GM21529 (cell line): ENCODE measurements at regions not wholly inside any gene's neighbourhood (a gene's known extent, or its start where the extent isn't known, plus 50 kb on each side); places are given as distances from the start of the nearest gene placed in this dataset.

Experiments
- ATAC-seq: cut with Tn5 transposase; IDR thresholded peaks from one replicate; pipeline ENCODE4 v1.9.1; 2021; ENCODE audit not compliant: unreplicated experiment

- no peak for ATAC-seq
Observed at GRCh38 chr2:43039376-43040080, 186.9 kb downstream of the ZFP36L2 start.

GRCh38 chr2:43038696-43039094 lies 187.7 kb downstream of the ZFP36L2 start:
- ATAC-seq, result no peak

- ATAC-seq, result no peak
Observed at GRCh38 chr2:43038034-43038695, 188.2 kb downstream of the ZFP36L2 start.

- no peak for ATAC-seq
Observed at GRCh38 chr2:43035922-43036321, 190.5 kb downstream of the ZFP36L2 start.

- ATAC-seq, result no peak
Observed at GRCh38 chr2:43034921-43035320, 191.5 kb downstream of the ZFP36L2 start.

- ATAC-seq, result no peak
Observed at GRCh38 chr2:43034242-43034619, 192.2 kb downstream of the ZFP36L2 start.

- no peak for ATAC-seq
Observed at GRCh38 chr2:43033466-43034241, 192.8 kb downstream of the ZFP36L2 start.

- no peak for ATAC-seq
Observed at GRCh38 chr2:43033016-43033270, 193.5 kb downstream of the ZFP36L2 start.

GRCh38 chr2:43032213-43033015 lies 194.0 kb downstream of the ZFP36L2 start:
- ATAC-seq, result no peak

- ATAC-seq, result no peak
Observed at GRCh38 chr2:43031471-43032212, 194.8 kb downstream of the ZFP36L2 start.

- ATAC-seq, result no peak
Observed at GRCh38 chr2:43030551-43031307, 195.7 kb downstream of the ZFP36L2 start.

- ATAC-seq, result no peak
Observed at GRCh38 chr2:43029186-43029585, 197.2 kb downstream of the ZFP36L2 start.

GRCh38 chr2:43028188-43028587 lies 198.2 kb downstream of the ZFP36L2 start:
- no peak for ATAC-seq

GRCh38 chr2:43027097-43027873 lies 199.1 kb downstream of the ZFP36L2 start:
- no peak for ATAC-seq

- ATAC-seq, result no peak
Observed at GRCh38 chr2:43026426-43027096, 199.8 kb downstream of the ZFP36L2 start.

- ATAC-seq, result no peak
Observed at GRCh38 chr2:43025709-43026295, 200.6 kb downstream of the ZFP36L2 start.

- ATAC-seq, result no peak
Observed at GRCh38 chr2:43024515-43025011, 201.8 kb downstream of the ZFP36L2 start.
